Left ventricle myocardium inferior (tissue), 1 donor: ENCODE measurements at regions not wholly inside any gene's neighbourhood (a gene's known extent, or its start where the extent isn't known, plus 50 kb on each side); places are given as distances from the start of the nearest gene placed in this dataset.

Experiments used
- DNase-seq: peaks from one replicate; pipeline ENCODE4 v3.0.0-alpha.2; 2020
- H3K27ac ChIP-seq: fragments of 200-600 bp; replicated peaks from 2 replicates; pipeline ENCODE4 v1.8.0; 2021
- H3K27me3 ChIP-seq: fragments of 200-600 bp; 2 replicates; pipeline ENCODE4 v1.8.0; 2021; ENCODE audit warnings: low read depth
- H3K36me3 ChIP-seq: fragments of 200-600 bp; 2 replicates; pipeline ENCODE4 v1.8.0; 2021
- H3K4me1 ChIP-seq: fragments of 200-600 bp; 2 replicates; pipeline ENCODE4 v1.8.0; 2021
- H3K4me3 ChIP-seq: fragments of 200-600 bp; 2 replicates; pipeline ENCODE4 v1.8.0; 2021; ENCODE audit warnings: mild to moderate bottlenecking, moderate library complexity
- H3K9me3 ChIP-seq: fragments of 200-600 bp; replicated peaks from 2 replicates; pipeline ENCODE4 v1.8.0; 2021
- CTCF ChIP-seq: fragments of 200-600 bp; IDR thresholded peaks from 2 replicates; pipeline ENCODE4 v1.8.0; 2021; ENCODE audit warnings: antibody characterized with exemption, mild to moderate bottlenecking, borderline replicate concordance
- intact Hi-C: fragments of 100-400 bp; cut with micrococcal nuclease; formaldehyde crosslinking; loops from one replicate; pipeline ENCODE4 v1.11.0; 2022
- donor health status: DM: no; HTN: yes; CAD: no; lungs with severe emphysema.

DNA sequence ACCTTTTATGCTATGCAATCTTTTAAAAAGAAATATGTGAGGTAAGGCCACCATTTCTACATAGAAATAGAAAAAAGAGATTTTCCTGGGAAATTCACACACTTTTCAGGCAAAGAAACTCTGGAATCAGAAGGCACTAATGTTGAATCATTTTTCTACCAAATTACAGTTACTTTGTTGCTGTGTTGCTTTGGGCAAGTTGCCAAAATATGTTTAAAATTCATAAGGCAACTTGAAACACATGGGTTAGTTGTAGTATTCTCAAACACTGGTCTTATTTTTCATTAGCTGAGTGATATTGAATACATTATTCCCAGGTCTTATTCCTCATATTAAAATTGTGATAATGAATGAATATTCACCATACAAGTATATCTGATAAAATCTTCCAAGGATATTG, 195.0 kb upstream of the SLITRK1 start:
- intact Hi-C loops: no loop called here
- Histone ChIP-seq H3K4me3 (no peak overlapping the region), H3K4me1 (no peaks in the 10 kb centered on the region), H3K9me3 (no peaks in the 10 kb centered on the region), H3K27ac (no peak overlapping the region), H3K27me3 (no peaks in the 10 kb centered on the region), H3K36me3 (no peaks in the 10 kb centered on the region)
- no peak for DNase-seq
- TF ChIP-seq CTCF: no peak

DNA sequence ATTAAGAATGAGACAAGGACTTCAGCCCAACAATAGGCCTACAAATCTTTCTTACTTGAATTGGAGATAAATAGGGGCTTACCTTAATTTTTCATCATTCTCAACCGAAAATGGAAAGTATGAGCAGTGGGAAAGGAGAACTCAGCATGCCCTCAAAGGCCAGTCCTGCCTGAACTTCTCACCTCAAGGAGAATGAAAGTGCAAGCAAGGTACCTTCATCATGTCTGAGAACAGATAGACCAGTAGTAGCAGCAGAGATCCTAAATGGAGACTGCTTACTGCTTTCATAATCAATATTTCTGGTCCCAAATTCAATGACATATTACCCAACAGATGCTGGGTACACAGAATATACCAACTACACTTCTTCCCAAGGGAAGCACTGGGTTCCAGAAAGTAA, 194.0 kb upstream of the SLITRK1 start:
- intact Hi-C loops: no loop called here

DNA sequence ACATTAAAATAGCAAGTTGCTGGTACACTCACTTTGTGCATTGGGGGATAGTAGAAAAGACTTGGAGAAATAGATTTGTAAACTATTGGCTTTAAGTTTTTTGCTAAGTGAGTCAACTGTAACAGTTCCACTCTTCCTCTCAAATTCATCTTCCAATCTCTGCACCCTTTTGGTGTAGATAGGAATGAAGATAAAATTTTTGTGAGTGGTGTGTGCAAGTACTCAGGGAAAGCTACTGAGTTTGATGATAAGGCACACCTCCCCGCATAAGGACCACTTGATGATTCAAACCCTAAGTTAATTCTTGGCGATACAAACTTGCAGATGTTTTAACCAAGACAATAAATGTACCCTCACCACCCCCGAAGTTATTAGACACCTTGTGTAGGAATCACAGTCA, 168.3 kb upstream of the SLITRK1 start:
- H3K36me3 ChIP-seq: no peaks in the 10 kb centered on the region
- H3K9me3 ChIP-seq: no peaks in the 10 kb centered on the region
- intact Hi-C loops: no loop called here
- no peaks in the 10 kb centered on the region for H3K27me3 ChIP-seq
- no peak overlapping the region for H3K27ac ChIP-seq
- DNase-seq: no peak
- H3K4me3 ChIP-seq: no peak overlapping the region
- H3K4me1 ChIP-seq: no peaks in the 10 kb centered on the region
- no peak for TF ChIP-seq CTCF

More for the DNA sequence above, 194.0 kb upstream of the SLITRK1 start:
- no peaks in the 10 kb centered on the region for H3K27me3 ChIP-seq
- TF ChIP-seq CTCF: no peak
- no peak overlapping the region for H3K4me3 ChIP-seq
- no peaks in the 10 kb centered on the region for H3K36me3 ChIP-seq
- H3K9me3 ChIP-seq: no peaks in the 10 kb centered on the region
- no peak for DNase-seq
- no peaks in the 10 kb centered on the region for H3K4me1 ChIP-seq
- no peak overlapping the region for H3K27ac ChIP-seq

DNA sequence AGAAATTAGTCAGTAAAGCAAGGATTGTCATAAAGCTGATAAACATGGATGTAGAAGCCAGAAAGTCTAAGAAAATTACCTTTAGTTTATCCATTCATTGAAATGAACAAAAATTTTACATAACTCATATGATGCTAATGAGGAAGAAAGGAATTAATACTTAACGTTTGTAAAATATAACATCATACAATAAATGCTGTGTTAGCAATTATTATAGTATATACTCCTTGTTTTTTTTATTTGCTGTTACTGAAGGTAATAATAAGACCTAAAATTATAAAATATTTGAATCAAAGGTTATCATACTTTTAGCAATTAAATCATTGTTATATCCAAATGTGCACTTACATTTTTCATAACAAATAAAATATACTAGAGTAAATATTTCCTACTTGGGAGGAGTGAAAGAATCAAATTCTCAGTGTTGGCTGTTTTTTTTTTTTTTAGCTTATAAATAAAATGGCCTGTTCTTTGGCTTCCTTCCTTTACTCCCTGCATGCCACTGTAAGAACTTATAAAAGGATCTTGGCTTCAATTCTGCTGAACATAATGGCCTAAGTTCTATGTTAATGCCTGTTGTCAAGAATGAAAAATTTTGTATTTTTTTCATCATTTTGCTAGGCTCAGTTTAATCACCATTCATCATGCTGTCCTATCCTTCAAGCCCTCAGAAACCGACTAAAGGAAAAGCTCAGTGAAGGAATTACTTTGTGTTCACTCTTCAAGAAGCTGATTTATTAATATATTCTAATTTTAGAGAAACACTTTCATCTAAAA, 167.4 kb upstream of the SLITRK1 start:
- H3K9me3 ChIP-seq: no peaks in the 10 kb centered on the region
- intact Hi-C loops: no loop called here
- H3K4me3 ChIP-seq: no peak overlapping the region
- H3K27me3 ChIP-seq: no peaks in the 10 kb centered on the region
- DNase-seq: no peak
- TF ChIP-seq CTCF: no peak
- H3K27ac ChIP-seq: no peak overlapping the region
- no peaks in the 10 kb centered on the region for H3K4me1 ChIP-seq
- H3K36me3 ChIP-seq: no peaks in the 10 kb centered on the region

GRCh38 chr13:84044805-84045204, 162.5 kb upstream of the SLITRK1 start:
- no peaks in the 10 kb centered on the region for H3K4me1 ChIP-seq
- TF ChIP-seq CTCF: no peak
- DNase-seq: no peak
- H3K27me3 ChIP-seq: no peaks in the 10 kb centered on the region
- H3K36me3 ChIP-seq: no peaks in the 10 kb centered on the region
- intact Hi-C loops: no loop called here
- H3K27ac ChIP-seq: no peak overlapping the region
- H3K9me3 ChIP-seq: no peaks in the 10 kb centered on the region
- H3K4me3 ChIP-seq: no peak overlapping the region
